ENCODE measurements at regions not wholly inside any gene's neighbourhood (a gene's known extent, or its start where the extent isn't known, plus 50 kb on each side); places are given as distances from the start of the nearest gene placed in this dataset.

DNA sequence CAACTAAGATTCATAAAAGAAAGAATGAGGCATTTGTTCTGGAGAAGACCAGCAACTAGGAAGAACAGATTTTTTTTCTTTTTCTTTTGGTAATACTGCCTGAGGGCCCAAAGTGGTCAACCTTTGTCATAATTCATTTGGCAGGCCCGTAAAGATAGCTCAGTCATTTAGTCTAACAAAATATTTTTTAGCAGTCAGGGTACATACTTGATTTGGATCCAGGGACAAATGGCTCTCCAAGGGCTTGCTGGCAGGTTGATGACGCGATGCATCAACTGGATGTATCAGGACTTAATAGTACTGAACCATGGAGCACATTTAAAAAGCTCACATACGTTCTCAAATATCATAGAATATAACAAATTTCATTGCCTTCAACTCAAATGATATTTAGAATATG, 203.4 kb upstream of the ZNF608 start:
- Mint-ChIP-seq H3K4me3 (no peak overlapping the region), H3K27ac (no peak overlapping the region), H3K4me1 (peaks cover 17 to 18% of the 10 kb centered on the region in 2 donors), H3K27me3 (ENCODE audit: low read depth in 2 of 2) (peaks cover 0 to 3% of the 10 kb centered on the region in 2 donors), H3K36me3 (no peaks in the 10 kb centered on the region), H3K9me3 (no peaks in the 10 kb centered on the region)
- no peak for DNase-seq
- 91% methylated on average over 4 of the region's 4 CpGs for WGBS (ENCODE audit: insufficient coverage)
- ATAC-seq = no peak
- H3K27ac ChIP-seq (ENCODE audit: low read length) = no peak overlapping the region
- no peaks in the 10 kb centered on the region for H3K27me3 ChIP-seq (ENCODE audit: control insufficient read depth, insufficient read depth, low read length)
- TF ChIP-seq, protein P1, sequence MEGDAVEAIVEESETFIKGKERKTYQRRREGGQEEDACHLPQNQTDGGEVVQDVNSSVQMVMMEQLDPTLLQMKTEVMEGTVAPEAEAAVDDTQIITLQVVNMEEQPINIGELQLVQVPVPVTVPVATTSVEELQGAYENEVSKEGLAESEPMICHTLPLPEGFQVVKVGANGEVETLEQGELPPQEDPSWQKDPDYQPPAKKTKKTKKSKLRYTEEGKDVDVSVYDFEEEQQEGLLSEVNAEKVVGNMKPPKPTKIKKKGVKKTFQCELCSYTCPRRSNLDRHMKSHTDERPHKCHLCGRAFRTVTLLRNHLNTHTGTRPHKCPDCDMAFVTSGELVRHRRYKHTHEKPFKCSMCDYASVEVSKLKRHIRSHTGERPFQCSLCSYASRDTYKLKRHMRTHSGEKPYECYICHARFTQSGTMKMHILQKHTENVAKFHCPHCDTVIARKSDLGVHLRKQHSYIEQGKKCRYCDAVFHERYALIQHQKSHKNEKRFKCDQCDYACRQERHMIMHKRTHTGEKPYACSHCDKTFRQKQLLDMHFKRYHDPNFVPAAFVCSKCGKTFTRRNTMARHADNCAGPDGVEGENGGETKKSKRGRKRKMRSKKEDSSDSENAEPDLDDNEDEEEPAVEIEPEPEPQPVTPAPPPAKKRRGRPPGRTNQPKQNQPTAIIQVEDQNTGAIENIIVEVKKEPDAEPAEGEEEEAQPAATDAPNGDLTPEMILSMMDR (IDR thresholded peaks at IDR 0.05) = no peak
- no peak overlapping the region for H3K4me3 ChIP-seq (ENCODE audit: low read length)
- no peaks in the 10 kb centered on the region for H3K9me3 ChIP-seq (ENCODE audit: control insufficient read depth, insufficient read depth, low read length)
- intact Hi-C loops (cut with micrococcal nuclease) = no loop called here
- H3K36me3 ChIP-seq (ENCODE audit: control insufficient read depth, insufficient read depth, low read length) = no peaks in the 10 kb centered on the region
- peaks cover 10% of the 10 kb centered on the region for H3K4me1 ChIP-seq (ENCODE audit: control insufficient read depth, insufficient read depth, low read length)

- Mint-ChIP-seq H3K4me1 (peaks cover 17 to 18% of the 10 kb centered on the region in 2 donors), H3K27ac (peak overlapping the region; percentile 68 to 80), H3K9me3 (no peaks in the 10 kb centered on the region), H3K27me3 (ENCODE audit: low read depth in 2 of 2) (peaks cover 0 to 3% of the 10 kb centered on the region in 2 donors), H3K4me3 (peak overlapping the region; percentile 53), H3K36me3 (no peaks in the 10 kb centered on the region)
- DNase-seq (no peak), ATAC-seq (no peak)
- Histone ChIP-seq H3K4me1 (ENCODE audit: control insufficient read depth, insufficient read depth, low read length) (peaks cover 10% of the 10 kb centered on the region), H3K9me3 (ENCODE audit: control insufficient read depth, insufficient read depth, low read length) (no peaks in the 10 kb centered on the region), H3K27ac (ENCODE audit: low read length) (peak overlapping the region; percentile 16), H3K4me3 (ENCODE audit: low read length) (no peak overlapping the region), H3K36me3 (ENCODE audit: control insufficient read depth, insufficient read depth, low read length) (no peaks in the 10 kb centered on the region), H3K27me3 (ENCODE audit: control insufficient read depth, insufficient read depth, low read length) (no peaks in the 10 kb centered on the region)
- WGBS (ENCODE audit: insufficient coverage) = 85% methylated on average over 3 of the region's 3 CpGs
- intact Hi-C loops (cut with micrococcal nuclease) = loop anchor here (1.0 kb wide), 1 partner anchor 84 kb away; no protein-coding TSS in a partner anchor
- TF ChIP-seq, protein P1 (IDR thresholded peaks at IDR 0.05) = no peak
Measured at GRCh38 chr5:124951105-124951504, 204.7 kb upstream of the ZNF608 start.

GRCh38 chr5:124951661-124952060, 205.2 kb upstream of the ZNF608 start:
- TF ChIP-seq, protein P1 (IDR thresholded peaks at IDR 0.05) = no peak
- H3K9me3 ChIP-seq (ENCODE audit: control insufficient read depth, insufficient read depth, low read length) = no peaks in the 10 kb centered on the region
- Mint-ChIP-seq H3K36me3 (no peaks in the 10 kb centered on the region), H3K9me3 (no peaks in the 10 kb centered on the region), H3K4me3 (peak overlapping the region; percentile 53), H3K27ac (peak overlapping the region; percentile 68 to 80), H3K4me1 (peaks cover 17 to 18% of the 10 kb centered on the region in 2 donors), H3K27me3 (ENCODE audit: low read depth in 2 of 2) (peaks cover 0 to 3% of the 10 kb centered on the region in 2 donors)
- DNase-seq (peak in 1 of 2 donors; percentile 42), ATAC-seq (peak; percentile 63 to 81 (median 66))
- peaks cover 10% of the 10 kb centered on the region for H3K4me1 ChIP-seq (ENCODE audit: control insufficient read depth, insufficient read depth, low read length)
- H3K4me3 ChIP-seq (ENCODE audit: low read length) = no peak overlapping the region
- peak overlapping the region; percentile 50 for H3K27ac ChIP-seq (ENCODE audit: low read length)
- H3K27me3 ChIP-seq (ENCODE audit: control insufficient read depth, insufficient read depth, low read length) = no peaks in the 10 kb centered on the region
- intact Hi-C loops (cut with micrococcal nuclease) = loop anchor here (1.0 kb wide), 1 partner anchor 84 kb away; no protein-coding TSS in a partner anchor
- no peaks in the 10 kb centered on the region for H3K36me3 ChIP-seq (ENCODE audit: control insufficient read depth, insufficient read depth, low read length)
- WGBS (ENCODE audit: insufficient coverage) = 40% methylated on average over 3 of the region's 3 CpGs

DNA sequence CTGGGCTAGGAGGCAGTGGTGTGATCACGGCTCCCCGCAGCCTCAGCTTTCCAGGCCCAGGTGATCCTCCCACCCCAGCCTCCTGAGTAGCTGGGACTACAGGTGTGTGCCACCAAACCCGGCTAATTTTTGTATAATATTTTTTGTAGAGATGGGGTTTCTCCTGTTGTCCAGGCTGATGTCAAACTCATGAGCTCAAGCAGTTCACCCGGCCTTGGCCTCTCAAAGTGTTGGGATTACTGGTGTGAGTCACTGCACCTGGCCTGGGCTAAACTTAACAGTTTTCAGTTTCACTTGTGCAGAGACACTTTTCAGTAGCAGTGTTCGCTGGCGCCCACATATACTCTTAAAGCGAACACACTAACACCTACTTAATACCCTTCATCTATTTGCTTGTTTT, 205.6 kb upstream of the ZNF608 start:
- Mint-ChIP-seq H3K4me3 (peak overlapping the region; percentile 53), H3K27ac (peak overlapping the region; percentile 68 to 80), H3K9me3 (no peaks in the 10 kb centered on the region), H3K36me3 (no peaks in the 10 kb centered on the region), H3K27me3 (ENCODE audit: low read depth in 2 of 2) (peaks cover 0 to 3% of the 10 kb centered on the region in 2 donors), H3K4me1 (peaks cover 17 to 18% of the 10 kb centered on the region in 2 donors)
- peak in 1 of 2 donors; percentile 15 for DNase-seq
- H3K36me3 ChIP-seq (ENCODE audit: control insufficient read depth, insufficient read depth, low read length) = no peaks in the 10 kb centered on the region
- no peaks in the 10 kb centered on the region for H3K9me3 ChIP-seq (ENCODE audit: control insufficient read depth, insufficient read depth, low read length)
- TF ChIP-seq, protein P1 (IDR thresholded peaks at IDR 0.05) = no peak
- peaks cover 10% of the 10 kb centered on the region for H3K4me1 ChIP-seq (ENCODE audit: control insufficient read depth, insufficient read depth, low read length)
- peak; percentile 75 to 89 (median 79) for ATAC-seq
- intact Hi-C loops (cut with micrococcal nuclease) = no loop called here
- H3K27ac ChIP-seq (ENCODE audit: low read length) = peak overlapping the region; percentile 50
- H3K27me3 ChIP-seq (ENCODE audit: control insufficient read depth, insufficient read depth, low read length) = no peaks in the 10 kb centered on the region
- WGBS (ENCODE audit: insufficient coverage) = 71% methylated on average over 6 of the region's 7 CpGs
- H3K4me3 ChIP-seq (ENCODE audit: low read length) = no peak overlapping the region

Data from natural killer cell (primary cell).